Prostate gland (tissue), 2 donors: ENCODE measurements at regions not wholly inside any gene's neighbourhood (a gene's known extent, or its start where the extent isn't known, plus 50 kb on each side); places are given as distances from the start of the nearest gene placed in this dataset.

Experiments used
- DNase-seq: peaks from one replicate; pipeline ENCODE4 v3.0.0-alpha.2; 2019; ENCODE audit warnings: low spot score
- H3K27ac ChIP-seq, 2 donors: fragments of 200-600 bp; sonication (generic); 2 replicates each; pipeline ENCODE4 v1.5.1; 2017 to 2019
- H3K27me3 ChIP-seq: fragments of 200-600 bp; sonication (generic); replicated peaks from 2 replicates; pipeline ENCODE4 v1.5.1; 2019; ENCODE audit not compliant: insufficient read depth
- H3K36me3 ChIP-seq, 2 donors: fragments of 200-600 bp; sonication (generic); 1 replicate in 1 of 2; 2 replicates in 1 of 2; pipeline versions ENCODE4 v1.5.1 to v1.8.1; 2017 to 2019
- H3K4me1 ChIP-seq: fragments of 200-600 bp; sonication (generic); replicated peaks from 2 replicates; pipeline ENCODE4 v1.5.1; 2019
- H3K4me3 ChIP-seq, 2 donors: fragments of 200-600 bp; sonication (generic); 2 replicates each; pipeline ENCODE4 v1.5.1; 2017 to 2019
- H3K9me3 ChIP-seq: fragments of 200-600 bp; sonication (generic); 2 replicates; pipeline ENCODE4 v1.5.1; 2017
- POLR2A ChIP-seq: fragments of 450-650 bp; IDR thresholded peaks from one replicate; pipeline ENCODE4 v1.6.1; 2016; ENCODE audit warnings: antibody characterized with exemption, mild to moderate bottlenecking
- POLR2AphosphoS5 ChIP-seq: sonication (generic); formaldehyde crosslinking; IDR thresholded peaks from one replicate; pipeline ENCODE4 v1.6.1; 2017; ENCODE audit warnings: antibody characterized with exemption
- WGBS: methylation state at CpG from one replicate; pipeline ENCODE4 v1.1.5; 2018; 5-methylcytosine and 5-hydroxymethylcytosine counted together
- intact Hi-C: fragments of 100-400 bp; cut with DNase I; formaldehyde crosslinking; loops from one replicate; pipeline ENCODE4 v1.14.2; 2022
- TF ChIP-seq, protein P1 (sequence below), 4 experiments: fragments of 200-600 bp in 2 of 4; fragments of 450-650 bp in 2 of 4; sonication (generic) in 2 of 4; IDR thresholded peaks; 1 replicate in 3 of 4; 2 replicates in 1 of 4; pipeline ENCODE4 v1.5.1; 2016 to 2019; ENCODE audit warnings: antibody characterized with exemption in 4 of 4, mild to moderate bottlenecking in 2 of 4, moderate library complexity in 2 of 4

DNA sequence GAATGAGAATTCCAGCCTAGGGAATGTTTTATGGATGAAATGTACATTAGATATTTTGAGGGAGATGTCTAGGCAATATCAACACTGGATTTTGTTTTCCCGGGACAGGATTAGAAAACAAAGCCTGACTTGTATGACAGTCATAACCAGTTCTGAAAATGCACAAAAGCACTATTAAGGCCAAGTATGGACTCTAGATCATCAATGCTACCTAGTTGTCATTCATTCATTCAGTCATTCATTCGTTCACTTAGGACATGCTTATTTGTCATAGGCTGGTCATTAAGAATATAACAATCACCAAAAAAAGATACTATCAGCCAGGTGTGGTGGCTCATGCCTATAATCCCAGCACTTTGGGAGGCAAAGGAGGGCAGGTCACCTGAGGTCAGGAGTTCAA is 511.2 kb downstream of the CMPK2 start:
- TF ChIP-seq, protein P1, sequence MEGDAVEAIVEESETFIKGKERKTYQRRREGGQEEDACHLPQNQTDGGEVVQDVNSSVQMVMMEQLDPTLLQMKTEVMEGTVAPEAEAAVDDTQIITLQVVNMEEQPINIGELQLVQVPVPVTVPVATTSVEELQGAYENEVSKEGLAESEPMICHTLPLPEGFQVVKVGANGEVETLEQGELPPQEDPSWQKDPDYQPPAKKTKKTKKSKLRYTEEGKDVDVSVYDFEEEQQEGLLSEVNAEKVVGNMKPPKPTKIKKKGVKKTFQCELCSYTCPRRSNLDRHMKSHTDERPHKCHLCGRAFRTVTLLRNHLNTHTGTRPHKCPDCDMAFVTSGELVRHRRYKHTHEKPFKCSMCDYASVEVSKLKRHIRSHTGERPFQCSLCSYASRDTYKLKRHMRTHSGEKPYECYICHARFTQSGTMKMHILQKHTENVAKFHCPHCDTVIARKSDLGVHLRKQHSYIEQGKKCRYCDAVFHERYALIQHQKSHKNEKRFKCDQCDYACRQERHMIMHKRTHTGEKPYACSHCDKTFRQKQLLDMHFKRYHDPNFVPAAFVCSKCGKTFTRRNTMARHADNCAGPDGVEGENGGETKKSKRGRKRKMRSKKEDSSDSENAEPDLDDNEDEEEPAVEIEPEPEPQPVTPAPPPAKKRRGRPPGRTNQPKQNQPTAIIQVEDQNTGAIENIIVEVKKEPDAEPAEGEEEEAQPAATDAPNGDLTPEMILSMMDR (IDR thresholded peaks at IDR 0.05), result no peak
- TF ChIP-seq POLR2AphosphoS5 (no peak), POLR2A (no peak)
- no peaks in the 10 kb centered on the region for H3K27me3 ChIP-seq
- H3K4me1 ChIP-seq, result no peaks in the 10 kb centered on the region
- WGBS, result 79% methylated on average over 2 of the region's 2 CpGs
- no peak overlapping the region for H3K4me3 ChIP-seq
- intact Hi-C loops, result no loop called here
- H3K9me3 ChIP-seq, result no peaks in the 10 kb centered on the region
- no peak overlapping the region for H3K27ac ChIP-seq
- H3K36me3 ChIP-seq, result no peaks in the 10 kb centered on the region
- no peak for DNase-seq

DNA sequence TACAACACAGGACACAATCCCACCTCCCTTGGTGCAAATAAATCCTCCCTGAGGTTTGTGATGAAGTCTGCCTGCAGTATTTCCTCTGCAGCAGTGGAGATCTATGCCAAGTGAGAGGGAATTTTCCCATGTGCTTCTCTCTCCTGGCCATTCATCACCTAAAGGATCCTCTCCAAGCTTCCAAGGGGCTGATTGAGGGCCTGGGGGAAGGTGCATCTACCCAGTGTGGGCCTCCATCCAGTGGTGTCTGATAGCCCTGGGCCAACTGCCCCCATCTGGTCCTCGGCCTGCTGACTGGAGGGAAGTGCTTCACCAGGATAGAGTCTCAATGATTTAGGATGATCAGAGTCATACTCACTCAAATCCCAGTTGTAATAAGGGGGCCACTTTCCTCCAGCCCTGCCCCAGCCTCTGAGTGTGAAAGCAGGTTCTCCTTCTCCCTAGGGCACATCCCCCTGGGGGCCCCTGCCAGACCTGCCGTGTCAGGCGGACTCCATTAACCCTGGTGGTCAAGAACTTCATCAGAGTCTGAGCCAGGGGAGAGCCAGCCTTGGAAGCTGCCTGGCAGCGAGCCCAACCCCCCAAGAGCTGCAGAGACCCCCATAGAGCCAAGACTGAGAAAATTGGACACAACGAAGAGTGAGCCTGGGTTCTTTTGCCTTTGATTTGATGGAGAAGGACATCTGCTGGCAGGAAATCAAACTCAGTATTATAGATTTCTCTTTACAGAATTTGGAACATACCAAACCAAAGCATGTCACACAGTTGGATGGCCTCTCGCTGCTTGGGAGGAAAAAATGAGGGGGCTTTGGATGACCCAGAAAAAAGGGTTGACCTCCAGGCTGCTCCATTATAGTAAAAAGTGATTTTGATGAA is 509.6 kb downstream of the CMPK2 start:
- Histone ChIP-seq H3K27me3 (no peaks in the 10 kb centered on the region), H3K27ac (no peak overlapping the region), H3K9me3 (no peaks in the 10 kb centered on the region), H3K4me1 (no peaks in the 10 kb centered on the region), H3K4me3 (no peak overlapping the region), H3K36me3 (no peaks in the 10 kb centered on the region)
- intact Hi-C loops, result no loop called here
- DNase-seq, result no peak
- TF ChIP-seq, protein P1 (IDR thresholded peaks at IDR 0.05), result no peak
- no peak for TF ChIP-seq POLR2A
- no peak for TF ChIP-seq POLR2AphosphoS5
- WGBS, result 80% methylated on average over 6 of the region's 6 CpGs

DNA sequence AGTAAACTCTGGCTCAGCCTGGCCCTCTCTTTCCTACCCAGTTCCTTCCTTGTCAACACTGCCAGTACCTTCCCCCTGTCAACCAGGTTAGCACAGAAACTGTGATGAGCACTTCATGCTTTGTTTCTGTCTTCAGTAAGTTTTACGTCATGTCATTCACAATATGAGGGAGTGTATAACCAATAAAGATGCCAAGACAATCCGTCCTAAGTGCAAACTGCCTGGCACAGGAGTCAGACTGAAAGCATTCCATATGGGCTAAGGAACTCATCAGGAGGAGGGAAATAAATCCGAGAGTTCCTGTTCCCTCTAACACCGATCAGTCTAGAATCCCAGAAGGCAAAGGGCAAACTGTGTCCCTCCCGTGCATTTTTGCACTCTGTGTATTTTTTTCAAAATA is 507.2 kb downstream of the CMPK2 start:
- intact Hi-C loops, result no loop called here
- DNase-seq, result no peak
- H3K27me3 ChIP-seq, result no peaks in the 10 kb centered on the region
- H3K4me3 ChIP-seq, result no peak overlapping the region
- no peaks in the 10 kb centered on the region for H3K4me1 ChIP-seq
- H3K9me3 ChIP-seq, result no peaks in the 10 kb centered on the region
- no peak overlapping the region for H3K27ac ChIP-seq
- WGBS, result 39% methylated on average over 5 of the region's 5 CpGs
- TF ChIP-seq, protein P1 (IDR thresholded peaks at IDR 0.05), result no peak
- no peak for TF ChIP-seq POLR2AphosphoS5
- TF ChIP-seq POLR2A, result no peak
- H3K36me3 ChIP-seq, result no peaks in the 10 kb centered on the region

DNA sequence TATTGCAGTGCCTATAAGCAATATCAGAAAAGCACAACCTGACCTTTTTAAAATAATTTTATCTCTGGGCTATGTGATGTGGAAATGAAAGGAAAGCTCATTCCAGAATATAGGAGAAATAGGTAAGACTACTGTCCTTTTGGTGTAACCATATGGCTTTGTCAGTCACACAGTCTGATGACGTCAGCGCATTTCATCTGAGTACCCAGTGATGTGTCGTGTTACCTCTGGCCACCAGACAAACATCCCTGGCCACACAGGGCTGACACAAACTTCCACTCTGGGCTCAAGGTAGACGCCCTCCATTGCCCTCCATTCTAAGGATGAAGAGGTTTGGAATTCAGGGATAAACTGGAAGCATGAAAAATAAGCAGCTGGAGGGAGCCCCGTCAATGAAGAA is 506.7 kb downstream of the CMPK2 start:
- H3K36me3 ChIP-seq, result no peaks in the 10 kb centered on the region
- no peaks in the 10 kb centered on the region for H3K27me3 ChIP-seq
- 94% methylated on average over 5 of the region's 5 CpGs for WGBS
- H3K27ac ChIP-seq, result no peak overlapping the region
- intact Hi-C loops, result no loop called here
- no peak overlapping the region for H3K4me3 ChIP-seq
- DNase-seq, result no peak
- no peaks in the 10 kb centered on the region for H3K9me3 ChIP-seq
- no peaks in the 10 kb centered on the region for H3K4me1 ChIP-seq
- TF ChIP-seq POLR2A (no peak), POLR2AphosphoS5 (no peak)
- TF ChIP-seq, protein P1 (IDR thresholded peaks at IDR 0.05), result no peak

DNA sequence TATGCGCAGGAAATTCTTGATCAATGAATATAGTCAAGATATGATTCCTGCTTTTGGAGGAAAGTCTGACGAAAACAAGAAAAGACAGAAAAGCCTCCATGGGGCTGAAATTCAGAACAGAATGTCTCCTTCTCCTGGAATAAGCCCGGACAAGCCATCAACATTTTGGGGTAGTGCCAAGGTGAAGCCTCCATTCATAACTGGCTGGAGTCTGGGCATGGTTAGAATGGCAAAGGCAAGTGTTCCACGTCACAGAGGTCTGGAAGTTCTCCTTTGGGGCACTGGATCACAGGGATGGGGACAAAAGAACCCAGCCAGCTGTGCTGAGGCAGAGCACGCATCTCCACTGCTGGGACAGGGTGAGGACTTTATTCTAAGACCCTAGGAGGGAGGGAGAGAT is 505.7 kb downstream of the CMPK2 start:
- Histone ChIP-seq H3K36me3 (no peaks in the 10 kb centered on the region), H3K9me3 (no peaks in the 10 kb centered on the region), H3K4me1 (no peaks in the 10 kb centered on the region), H3K27me3 (no peaks in the 10 kb centered on the region), H3K27ac (no peak overlapping the region), H3K4me3 (no peak overlapping the region)
- no peak for DNase-seq
- 49% methylated on average over 5 of the region's 5 CpGs for WGBS
- TF ChIP-seq, protein P1 (IDR thresholded peaks at IDR 0.05), result no peak
- no peak for TF ChIP-seq POLR2A
- no peak for TF ChIP-seq POLR2AphosphoS5
- intact Hi-C loops, result no loop called here
